HG02678 (cell line): ENCODE measurements at regions not wholly inside any gene's neighbourhood (a gene's known extent, or its start where the extent isn't known, plus 50 kb on each side); places are given as distances from the start of the nearest gene placed in this dataset.

ENCODE experiments used
- ATAC-seq: cut with Tn5 transposase; IDR thresholded peaks from one replicate; pipeline ENCODE4 v1.9.1; 2021; ENCODE audit warnings: mild to moderate bottlenecking, moderate library complexity; ENCODE audit not compliant: unreplicated experiment

DNA sequence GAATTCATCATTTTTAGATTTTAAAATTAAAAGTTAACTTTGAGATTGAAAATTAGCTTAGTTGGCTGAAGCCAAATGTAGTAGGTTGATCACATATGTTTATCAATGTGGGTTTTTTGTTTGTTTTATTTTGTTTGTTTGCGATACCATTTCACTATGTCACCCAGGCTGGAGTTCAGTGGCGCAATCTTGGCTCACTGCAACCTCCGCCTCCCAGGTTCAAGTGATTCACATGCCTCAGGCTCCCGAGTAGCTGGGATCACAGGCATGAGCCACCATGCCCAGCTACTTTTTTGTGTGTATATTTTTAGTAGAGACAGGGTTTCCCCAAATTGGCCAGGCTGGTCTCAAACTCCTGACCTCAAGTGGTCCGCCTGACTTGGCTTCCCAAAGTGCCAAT is 665.7 kb upstream of the SLC10A2 start:
- no peak for ATAC-seq

DNA sequence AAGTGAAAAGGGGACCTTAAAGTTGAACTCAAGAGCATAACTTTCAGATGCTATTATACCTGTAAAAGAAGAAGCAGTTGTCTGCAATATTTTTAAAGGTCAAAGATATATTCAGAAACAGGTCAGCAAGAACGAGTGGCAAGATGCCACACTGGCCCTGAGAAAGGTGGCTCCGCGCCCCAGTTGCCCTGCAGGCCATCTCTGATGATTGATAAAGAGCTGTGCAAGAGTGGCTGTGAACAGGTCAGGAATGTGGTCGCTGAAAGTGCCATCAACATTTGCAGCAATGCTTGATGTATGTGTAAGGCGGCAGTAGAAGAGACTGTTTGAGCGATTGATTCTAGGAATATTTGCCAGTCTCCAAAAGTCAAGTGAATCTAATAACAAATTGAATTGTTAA is 664.2 kb upstream of the SLC10A2 start:
- no peak for ATAC-seq

DNA sequence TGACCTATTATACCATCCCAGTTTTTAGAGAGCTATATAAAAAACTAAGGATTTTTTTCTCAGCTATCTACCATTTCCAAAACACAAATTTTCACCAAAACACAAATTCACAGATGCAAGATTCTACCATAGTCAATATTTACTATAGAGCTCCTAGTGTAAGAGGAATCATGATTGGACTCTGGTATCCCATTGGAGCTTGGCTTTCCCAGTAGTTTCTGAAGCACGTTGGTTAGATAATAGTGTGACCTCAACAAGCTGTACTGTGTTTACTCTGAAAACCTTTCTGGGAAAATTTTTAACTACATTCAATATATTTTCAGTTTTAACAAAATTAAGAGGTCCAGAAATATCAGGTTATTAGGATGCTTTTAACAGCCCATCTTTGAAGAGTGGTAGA is 660.6 kb upstream of the SLC10A2 start:
- ATAC-seq, result no peak

- no peak for ATAC-seq
Observed at GRCh38 chr13:103716718-103717117, 650.5 kb upstream of the SLC10A2 start.

GRCh38 chr13:103715335-103715734 is 649.1 kb upstream of the SLC10A2 start:
- no peak for ATAC-seq

DNA sequence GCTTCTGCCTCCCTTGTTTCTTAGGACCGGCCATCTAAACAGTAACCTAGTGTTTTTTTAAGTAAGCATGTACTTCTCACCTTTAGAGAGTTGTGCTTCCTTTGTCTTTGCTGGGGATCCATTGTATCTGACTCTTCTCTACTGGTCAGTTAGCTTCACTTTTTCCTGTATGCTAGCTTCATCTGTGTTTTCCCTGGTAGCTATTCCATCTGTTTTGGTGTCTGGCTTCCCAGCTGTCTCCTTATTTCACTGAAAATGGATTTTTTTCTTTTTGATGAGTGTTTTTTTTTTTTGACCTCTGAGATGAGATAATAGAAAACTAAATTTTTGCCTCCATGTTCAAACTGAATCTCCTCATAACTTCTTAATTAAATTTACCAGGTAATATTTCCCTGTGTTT is 637.0 kb upstream of the SLC10A2 start:
- no peak for ATAC-seq

DNA sequence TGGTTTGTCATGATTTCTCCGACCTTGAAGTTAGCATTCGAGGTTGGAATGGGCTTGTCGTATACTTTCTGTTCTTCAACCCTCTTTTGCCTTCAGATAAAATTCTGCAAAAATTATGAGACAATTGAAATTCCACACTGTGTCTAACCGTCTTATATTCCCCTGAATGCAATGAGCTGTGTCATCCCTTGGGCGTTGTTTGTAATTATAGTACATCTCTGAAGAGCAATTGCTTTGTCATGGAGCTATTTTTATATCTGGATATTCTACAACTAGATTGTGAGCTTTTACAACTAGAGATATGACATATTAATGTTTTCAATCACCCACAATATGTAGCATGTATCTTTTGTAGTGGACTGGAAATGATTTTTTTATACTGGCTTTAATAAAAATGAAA is 631.8 kb upstream of the SLC10A2 start:
- no peak for ATAC-seq

- no peak for ATAC-seq
Observed at GRCh38 chr13:103695320-103695719, 629.1 kb upstream of the SLC10A2 start.

DNA sequence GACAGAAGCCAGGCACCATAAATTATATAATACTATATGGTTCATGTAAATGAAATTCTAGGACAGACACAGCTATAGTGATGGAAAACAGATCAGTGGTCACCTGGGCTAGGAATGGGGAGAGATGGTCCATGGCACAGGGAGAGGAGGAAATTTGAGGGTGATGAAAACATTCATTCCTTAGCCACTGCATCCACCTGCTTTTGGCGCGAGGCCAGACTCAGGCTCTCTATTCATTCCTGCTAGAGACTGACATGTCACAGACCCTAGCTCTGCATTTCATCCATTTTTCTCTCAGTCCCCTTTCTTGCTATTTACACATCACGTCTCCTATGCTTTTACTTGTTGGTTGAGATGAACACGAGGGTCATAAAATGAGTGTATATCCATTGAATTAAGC is 628.3 kb upstream of the SLC10A2 start:
- no peak for ATAC-seq

- no peak for ATAC-seq
Observed at GRCh38 chr13:103694033-103694432, 627.8 kb upstream of the SLC10A2 start.

DNA sequence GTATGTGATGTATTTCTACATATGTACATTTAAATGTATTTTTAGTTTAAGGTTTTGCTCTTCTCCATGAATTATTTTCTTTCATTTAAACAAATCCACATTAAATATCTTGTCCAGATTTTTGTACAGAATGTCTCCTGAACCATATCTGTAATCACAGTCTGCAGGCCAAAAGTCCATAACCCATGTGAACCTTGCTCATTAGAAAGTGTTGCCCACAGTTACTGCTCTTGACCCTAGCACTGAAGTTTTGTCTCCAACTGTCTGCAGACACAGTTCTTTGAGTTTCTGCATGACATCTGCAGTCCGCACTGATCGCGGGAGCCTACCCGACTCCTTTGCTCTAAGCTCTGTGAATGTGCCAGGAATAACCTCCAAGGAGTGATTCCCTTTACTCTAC is 626.2 kb upstream of the SLC10A2 start:
- no peak for ATAC-seq

DNA sequence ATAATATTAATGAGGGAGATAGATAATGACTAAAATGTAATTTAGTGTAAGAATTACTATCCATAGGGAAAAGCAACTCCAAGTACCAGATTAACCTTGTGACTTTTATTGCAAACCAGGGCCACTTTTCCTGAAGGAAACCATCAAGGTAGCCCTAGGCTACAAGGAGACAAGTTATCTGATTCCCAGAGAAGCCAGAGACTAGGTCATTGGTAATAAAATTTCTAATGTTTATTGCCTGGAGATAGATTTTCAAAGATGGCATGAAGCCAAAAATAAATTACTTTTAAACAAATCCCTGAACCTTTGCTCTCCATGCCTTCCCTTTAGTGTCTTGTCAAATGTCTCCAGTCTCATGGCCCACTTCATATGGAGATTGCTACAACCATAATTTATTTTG is 610.1 kb upstream of the SLC10A2 start:
- no peak for ATAC-seq

DNA sequence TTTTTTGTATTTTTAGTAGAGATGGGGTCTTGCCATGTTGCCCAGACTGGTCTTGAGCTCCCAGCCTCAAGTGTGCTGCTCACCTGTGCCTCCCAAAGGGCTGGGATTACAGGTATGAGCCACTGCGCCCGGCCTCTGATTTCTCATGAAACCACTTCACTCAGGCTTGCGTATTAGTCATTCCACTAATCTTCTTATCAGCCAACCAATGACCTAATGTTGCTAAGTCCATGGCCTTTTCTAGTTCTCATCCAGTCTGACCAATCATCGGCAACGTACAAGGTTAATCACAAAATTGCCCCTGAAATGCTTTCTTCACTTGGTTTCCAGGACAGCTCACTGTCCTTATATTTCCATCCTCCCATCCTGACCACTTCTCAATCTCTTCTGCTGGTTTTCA is 605.3 kb upstream of the SLC10A2 start:
- no peak for ATAC-seq

- no peak for ATAC-seq
Observed at GRCh38 chr13:103663996-103664395, 597.8 kb upstream of the SLC10A2 start.

DNA sequence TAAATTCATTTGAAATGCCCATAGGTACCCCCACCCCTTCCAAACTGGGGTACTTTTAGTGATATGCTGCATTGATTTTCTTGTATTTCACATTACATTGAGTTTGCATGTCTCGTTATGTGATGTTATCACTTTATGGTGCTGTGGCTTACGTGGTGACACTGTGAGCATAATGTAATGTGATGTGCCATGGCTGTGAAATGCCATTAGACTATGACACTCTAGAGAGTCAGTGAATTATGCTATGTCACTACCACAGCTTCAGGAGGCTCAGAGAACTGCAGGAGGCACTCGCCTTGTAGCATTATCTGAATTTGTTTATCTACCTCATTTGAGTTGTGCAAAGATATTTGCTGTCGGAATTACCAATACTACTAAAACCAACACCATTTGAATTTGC is 590.1 kb upstream of the SLC10A2 start:
- no peak for ATAC-seq

GRCh38 chr13:103640606-103641005 is 574.4 kb upstream of the SLC10A2 start:
- no peak for ATAC-seq

GRCh38 chr13:103639326-103639725 is 573.1 kb upstream of the SLC10A2 start:
- no peak for ATAC-seq

GRCh38 chr13:103638706-103639105 is 572.5 kb upstream of the SLC10A2 start:
- ATAC-seq, result no peak

DNA sequence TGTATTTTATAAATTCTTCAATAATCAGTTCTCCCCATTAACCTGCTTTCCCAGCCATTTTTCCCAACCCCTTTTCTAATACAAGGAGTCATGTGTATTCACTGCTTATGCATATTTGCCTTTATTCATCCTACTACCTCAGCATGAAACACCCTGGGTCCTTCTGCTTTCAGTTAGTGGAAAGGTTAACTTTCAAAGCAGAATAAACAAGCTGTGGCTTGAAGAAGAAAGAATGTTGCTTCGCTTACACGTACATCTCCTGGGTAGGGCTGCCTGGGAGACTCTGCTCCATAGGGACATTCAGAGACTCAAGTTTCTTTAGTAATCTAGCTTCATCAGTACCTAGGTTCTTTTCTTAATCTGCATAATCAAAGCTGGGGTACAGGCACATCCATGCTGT is 567.8 kb upstream of the SLC10A2 start:
- no peak for ATAC-seq

DNA sequence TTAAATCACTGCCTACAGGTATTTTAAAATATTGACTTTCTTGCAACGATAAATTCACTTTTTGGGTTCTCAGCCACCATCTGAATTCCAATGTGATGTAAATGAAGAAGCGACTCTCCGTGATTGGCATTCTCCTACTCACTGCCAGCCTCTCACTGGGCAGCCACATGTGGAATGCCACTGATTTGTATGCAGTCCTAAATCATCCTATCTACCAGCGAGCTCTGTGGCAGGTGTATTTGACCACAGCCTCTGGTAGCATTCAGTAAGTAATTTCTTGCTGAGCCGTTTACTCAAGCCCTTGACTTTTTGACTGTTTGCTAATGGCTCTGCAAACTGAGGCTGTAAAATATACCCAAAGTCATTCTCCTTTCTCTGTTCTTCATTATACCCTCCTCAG is 559.0 kb upstream of the SLC10A2 start:
- no peak for ATAC-seq

DNA sequence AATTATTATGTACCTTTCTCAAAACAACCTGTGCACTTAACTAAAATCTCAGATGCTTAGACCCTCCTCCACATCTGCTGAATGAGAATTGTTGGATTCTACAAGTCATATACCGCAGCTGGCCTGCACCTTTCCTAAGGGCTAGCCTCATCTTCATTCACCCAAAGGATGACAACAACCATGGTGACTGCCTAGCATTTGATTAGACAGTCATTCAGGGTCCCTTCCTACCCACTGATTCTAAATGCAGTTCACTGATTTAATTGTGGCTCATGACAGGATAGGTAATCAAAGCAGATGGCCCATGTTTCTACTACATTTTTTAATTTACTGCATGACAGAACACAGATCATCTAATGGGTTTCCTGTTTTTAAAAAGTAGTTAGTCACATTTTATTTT is 551.9 kb upstream of the SLC10A2 start:
- ATAC-seq, result no peak

DNA sequence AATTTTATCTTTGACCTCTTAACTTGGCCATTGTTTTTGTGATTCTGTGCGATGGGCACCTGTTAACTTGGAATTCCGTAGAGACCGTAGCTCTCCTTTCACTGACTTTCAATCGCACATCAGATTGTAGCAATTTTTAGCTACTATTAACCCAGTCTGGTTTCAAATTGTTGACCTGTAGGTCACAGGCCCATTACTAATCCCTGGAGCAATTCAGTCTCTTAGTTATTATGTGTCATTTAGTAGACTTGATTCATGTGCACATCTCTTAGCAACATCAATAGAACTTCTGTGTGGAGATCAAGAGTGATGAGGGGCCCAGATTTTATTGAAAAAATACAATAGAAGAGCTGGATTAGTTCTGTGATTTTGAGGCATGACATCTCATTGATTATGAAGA is 549.6 kb upstream of the SLC10A2 start:
- ATAC-seq, result no peak

- ATAC-seq, result no peak
Observed at GRCh38 chr13:103614761-103615160, 548.5 kb upstream of the SLC10A2 start.

- peak; percentile 89 for ATAC-seq
Observed at GRCh38 chr13:103607995-103608394, 541.8 kb upstream of the SLC10A2 start.
